ENCODE measurements at regions not wholly inside any gene's neighbourhood (a gene's known extent, or its start where the extent isn't known, plus 50 kb on each side); places are given as distances from the start of the nearest gene placed in this dataset.

- ATAC-seq: no peak
- intact Hi-C loops (cut with DNase I): no loop called here
- 96 to 99% (median 97%) methylated on average over 3 of the region's 3 CpGs for WGBS, 3 donors
Observed at GRCh38 chr6:147911057-147911456, 402.6 kb downstream of the SAMD5 start.

GRCh38 chr6:147911686-147912085 is 403.2 kb downstream of the SAMD5 start:
- Histone ChIP-seq H3K4me3 (no peak overlapping the region), H3K36me3 (ENCODE audit: insufficient read depth in 1 of 2, low read depth in 1 of 2) (no peaks in the 10 kb centered on the region), H3K9me3 (no peaks in the 10 kb centered on the region), H3K4me1 (no peaks in the 10 kb centered on the region), H3K27ac (no peak overlapping the region), H3K27me3 (ENCODE audit: insufficient read depth in 3 of 3, low read length in 2 of 3) (no peaks in the 10 kb centered on the region)
- TF ChIP-seq CTCF (IDR thresholded peaks at IDR 0.05): no peak
- no peak for ATAC-seq
- intact Hi-C loops (cut with DNase I): no loop called here
- no peak for DNase-seq
- 65 to 81% (median 71%) methylated on average over 2 of the region's 2 CpGs for WGBS, 3 donors

More at GRCh38 chr6:147911057-147911456, 402.6 kb downstream of the SAMD5 start:
- H3K4me1 ChIP-seq: no peaks in the 10 kb centered on the region
- H3K4me3 ChIP-seq: no peak overlapping the region
- no peak for TF ChIP-seq CTCF (IDR thresholded peaks at IDR 0.05)
- H3K27me3 ChIP-seq (ENCODE audit: insufficient read depth in 3 of 3, low read length in 2 of 3): no peaks in the 10 kb centered on the region
- no peak for DNase-seq
- H3K27ac ChIP-seq: no peak overlapping the region
- H3K36me3 ChIP-seq (ENCODE audit: insufficient read depth in 1 of 2, low read depth in 1 of 2): no peaks in the 10 kb centered on the region
- no peaks in the 10 kb centered on the region for H3K9me3 ChIP-seq

GRCh38 chr6:147922799-147923198 is 414.3 kb downstream of the SAMD5 start:
- H3K27ac ChIP-seq: no peak overlapping the region
- WGBS, 3 donors: 26 to 42% (median 33%) methylated on average over 7 of the region's 7 CpGs
- H3K27me3 ChIP-seq (ENCODE audit: insufficient read depth in 3 of 3, low read length in 2 of 3): no peaks in the 10 kb centered on the region
- no peaks in the 10 kb centered on the region for H3K4me1 ChIP-seq
- DNase-seq: no peak
- no peak for TF ChIP-seq CTCF (IDR thresholded peaks at IDR 0.05)
- H3K9me3 ChIP-seq: peaks cover 9% of the 10 kb centered on the region
- ATAC-seq: no peak
- intact Hi-C loops (cut with DNase I): no loop called here
- no peaks in the 10 kb centered on the region for H3K36me3 ChIP-seq (ENCODE audit: insufficient read depth in 1 of 2, low read depth in 1 of 2)
- no peak overlapping the region for H3K4me3 ChIP-seq

- DNase-seq: no peak
- no peak for ATAC-seq
- Histone ChIP-seq H3K27me3 (ENCODE audit: insufficient read depth in 3 of 3, low read length in 2 of 3) (no peaks in the 10 kb centered on the region), H3K4me1 (no peaks in the 10 kb centered on the region), H3K4me3 (no peak overlapping the region), H3K27ac (no peak overlapping the region), H3K9me3 (peaks cover 9% of the 10 kb centered on the region), H3K36me3 (ENCODE audit: insufficient read depth in 1 of 2, low read depth in 1 of 2) (no peaks in the 10 kb centered on the region)
- TF ChIP-seq CTCF (IDR thresholded peaks at IDR 0.05): no peak
- 87 to 96% (median 93%) methylated on average over 1 of the region's 1 CpG for WGBS, 3 donors
- intact Hi-C loops (cut with DNase I): no loop called here
Observed at GRCh38 chr6:147924598-147924997, 416.1 kb downstream of the SAMD5 start.

- H3K36me3 ChIP-seq (ENCODE audit: insufficient read depth in 1 of 2, low read depth in 1 of 2): no peaks in the 10 kb centered on the region
- 83 to 89% (median 88%) methylated on average over 1 of the region's 1 CpG for WGBS, 3 donors
- TF ChIP-seq CTCF (IDR thresholded peaks at IDR 0.05): no peak
- no peaks in the 10 kb centered on the region for H3K4me1 ChIP-seq
- H3K27ac ChIP-seq: no peak overlapping the region
- no peak overlapping the region for H3K4me3 ChIP-seq
- ATAC-seq (no peak), DNase-seq (no peak)
- H3K9me3 ChIP-seq: peaks cover 9% of the 10 kb centered on the region
- H3K27me3 ChIP-seq (ENCODE audit: insufficient read depth in 3 of 3, low read length in 2 of 3): no peaks in the 10 kb centered on the region
- intact Hi-C loops (cut with DNase I): no loop called here
Observed at GRCh38 chr6:147925826-147926225, 416.8 kb upstream of the SASH1 start.
